Activated CD8-positive, alpha-beta memory T cell treated with anti-CD3 and anti-CD28 coated beads for 24 hours (primary cell): ENCODE measurements at regions not wholly inside any gene's neighbourhood (a gene's known extent, or its start where the extent isn't known, plus 50 kb on each side); places are given as distances from the start of the nearest gene placed in this dataset.
"Not testable (repeated sequence)": the region's sequence is repeated elsewhere in the genome, so short reads cannot be mapped to it uniquely, and the experiment has no call there.

Experiments
- DNase-seq: peaks from one replicate; pipeline ENCODE4 v3.0.0-alpha.2; 2020

DNA sequence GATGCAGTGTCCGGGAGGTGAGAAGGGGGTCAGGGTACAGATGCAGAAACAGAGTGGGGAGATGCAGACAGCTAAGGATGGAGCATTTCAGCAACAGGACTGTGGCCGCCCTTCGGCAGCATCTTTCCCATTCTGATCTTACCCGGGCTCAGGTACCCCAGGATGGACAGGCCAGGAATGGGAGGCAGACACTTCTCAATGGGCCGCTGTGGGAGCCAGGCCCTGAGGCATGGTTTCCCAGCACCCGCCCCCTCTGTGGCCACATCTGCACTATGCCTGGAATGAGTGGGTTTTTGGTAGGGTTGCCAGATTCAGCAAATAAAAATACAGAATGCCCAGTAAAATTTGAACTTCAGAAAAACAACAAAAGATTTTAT lies 105.2 kb upstream of the CTBP2 start:
- no peak for DNase-seq

DNA sequence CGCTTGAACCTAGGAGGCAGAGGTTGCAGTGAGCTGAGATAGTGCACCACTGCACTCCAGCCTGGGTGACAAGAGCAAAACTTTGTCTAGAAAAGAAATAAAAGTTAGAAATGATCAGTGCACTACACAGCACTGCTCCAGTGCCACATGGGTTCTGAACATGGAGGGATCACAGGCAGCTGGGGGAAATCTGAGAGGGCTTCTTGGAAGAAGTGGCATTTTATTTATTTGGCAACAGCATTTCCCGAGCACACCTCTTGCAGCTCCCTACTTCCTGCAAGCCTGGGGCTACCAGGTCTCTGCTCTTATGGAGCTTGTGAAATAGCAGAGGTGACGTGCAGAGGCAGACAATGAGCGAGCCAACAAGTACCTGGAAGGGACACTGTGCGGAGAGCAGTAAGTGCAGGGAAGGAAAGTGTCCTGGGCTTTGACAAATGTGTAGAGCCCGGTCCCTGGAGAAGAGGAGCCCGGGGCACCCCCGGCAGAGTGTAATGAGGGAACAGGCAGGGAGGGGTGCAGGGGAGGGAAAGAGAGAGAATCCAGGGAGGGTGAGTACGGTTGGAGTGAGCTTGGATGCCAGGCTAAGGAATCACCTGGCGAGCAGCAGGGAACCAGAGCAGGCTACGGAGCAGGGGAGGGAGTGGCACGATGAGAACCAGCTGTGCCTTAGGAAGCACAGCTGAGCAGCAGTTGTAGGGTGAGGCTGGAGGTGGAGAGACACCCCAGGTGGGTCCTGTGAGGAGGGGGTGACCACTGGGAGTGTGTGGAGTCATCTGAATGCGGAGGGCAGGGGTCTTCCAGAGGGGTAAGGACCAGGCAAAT lies 104.6 kb upstream of the CTBP2 start:
- no peak for DNase-seq

DNA sequence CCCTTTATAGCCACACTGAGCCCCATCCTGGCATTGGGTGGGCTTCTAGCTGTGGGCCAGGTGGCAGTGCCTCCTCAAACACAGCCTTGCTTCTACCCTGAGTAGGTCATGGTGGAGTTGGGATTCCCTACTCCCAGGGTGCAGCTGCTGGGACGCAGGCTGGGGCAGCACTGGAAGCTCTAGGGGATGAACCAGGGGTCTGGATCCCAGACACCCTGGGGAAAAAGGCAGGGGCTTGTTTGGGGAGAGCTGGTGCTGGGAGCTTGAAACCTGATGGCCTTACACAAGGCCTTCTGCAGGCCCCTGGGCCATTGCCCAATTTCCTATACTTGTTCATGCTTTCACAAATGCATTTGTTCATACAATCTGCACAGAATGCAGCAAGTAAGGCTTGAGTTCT lies 103.7 kb upstream of the CTBP2 start:
- peak; percentile 28 for DNase-seq

DNA sequence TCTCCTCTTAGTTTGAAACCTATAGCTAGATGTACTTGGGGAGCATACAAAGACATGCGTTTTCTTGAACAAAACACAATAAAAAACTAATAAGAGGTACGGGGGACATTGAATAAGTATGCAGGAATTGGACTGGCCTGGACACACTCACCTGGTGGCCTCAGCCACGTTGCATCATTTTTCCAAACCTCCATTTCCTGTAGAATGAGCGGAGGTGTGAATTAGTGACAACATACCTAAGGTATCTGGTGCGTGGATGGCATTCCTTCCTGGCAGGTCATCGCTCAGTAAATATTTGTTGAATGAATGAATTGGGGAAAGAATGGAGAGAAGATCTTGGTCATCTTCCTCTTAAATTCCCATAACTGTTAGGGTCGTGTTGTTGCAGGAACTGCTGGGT lies 103.2 kb upstream of the CTBP2 start:
- DNase-seq: no peak

DNA sequence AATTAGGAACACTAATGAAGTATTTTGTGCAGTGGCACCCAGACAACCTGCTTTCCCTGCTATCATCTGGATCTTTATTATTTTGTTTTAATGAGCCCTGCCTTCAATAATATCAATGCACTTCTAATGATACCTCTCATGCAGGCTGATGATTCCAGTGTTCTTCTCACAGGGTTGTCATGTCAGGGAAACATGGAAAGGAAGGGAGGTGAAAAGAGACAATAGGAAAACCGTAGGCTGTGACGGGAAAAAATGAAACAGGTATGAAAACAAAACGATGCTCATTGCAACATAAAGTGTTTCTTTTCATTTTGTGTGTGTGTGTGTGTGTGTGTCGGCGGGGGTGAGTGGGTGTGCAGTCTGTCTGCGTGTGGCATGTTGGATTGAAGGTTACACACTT lies 102.6 kb upstream of the CTBP2 start:
- DNase-seq: no peak

DNA sequence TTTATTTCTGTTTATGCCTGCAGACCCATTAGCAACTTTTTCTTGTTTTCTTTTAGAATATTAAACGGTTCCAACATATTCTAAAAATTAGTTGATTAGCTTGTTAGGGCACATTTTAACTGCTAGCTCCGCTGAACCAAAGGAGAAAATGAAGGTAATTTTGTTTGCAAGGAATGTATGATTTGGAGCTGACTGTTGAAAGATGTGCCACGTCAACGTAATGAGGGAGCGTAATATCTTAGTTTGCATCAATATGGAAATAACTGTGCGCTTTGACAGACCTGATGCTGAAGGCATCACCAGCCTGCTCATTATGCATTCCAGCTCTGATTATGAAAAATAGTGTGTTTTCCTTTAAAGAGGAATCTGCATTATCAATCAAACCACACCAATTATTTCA lies 102.0 kb upstream of the CTBP2 start:
- no peak for DNase-seq

DNA sequence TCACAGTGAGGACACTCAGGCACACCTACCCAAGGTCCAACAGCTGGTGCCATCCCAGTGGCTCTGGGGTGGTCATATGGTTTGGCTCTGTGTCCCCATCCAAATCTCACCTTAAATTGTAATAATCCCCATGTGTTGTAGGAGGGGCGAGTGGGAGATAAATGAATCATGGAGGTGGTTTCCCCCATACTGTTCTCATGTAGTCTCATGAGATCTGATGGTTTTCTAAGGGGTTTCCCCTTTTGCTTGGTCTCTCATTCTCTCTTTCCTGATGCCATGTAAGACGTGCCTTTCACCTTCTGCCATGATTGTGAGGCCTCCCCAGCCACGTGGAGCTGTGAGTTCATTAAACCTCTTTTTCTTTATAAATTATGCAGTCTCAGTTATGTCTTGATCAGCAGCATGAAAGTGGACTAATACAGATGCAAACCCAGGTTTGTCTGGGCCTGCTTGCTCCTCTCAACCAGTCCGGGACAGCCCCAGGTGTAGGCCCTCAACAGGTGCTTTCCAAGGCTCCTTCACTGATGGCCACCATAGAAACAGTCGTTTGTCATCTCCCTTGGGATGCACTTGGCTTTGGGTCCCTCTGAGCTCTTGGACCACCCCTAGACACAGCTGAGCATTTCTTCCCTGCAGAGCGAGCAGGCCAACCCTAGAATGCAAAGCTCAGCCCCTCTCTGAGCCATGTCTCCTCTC lies 101.3 kb upstream of the CTBP2 start:
- peak; percentile 28 for DNase-seq

DNA sequence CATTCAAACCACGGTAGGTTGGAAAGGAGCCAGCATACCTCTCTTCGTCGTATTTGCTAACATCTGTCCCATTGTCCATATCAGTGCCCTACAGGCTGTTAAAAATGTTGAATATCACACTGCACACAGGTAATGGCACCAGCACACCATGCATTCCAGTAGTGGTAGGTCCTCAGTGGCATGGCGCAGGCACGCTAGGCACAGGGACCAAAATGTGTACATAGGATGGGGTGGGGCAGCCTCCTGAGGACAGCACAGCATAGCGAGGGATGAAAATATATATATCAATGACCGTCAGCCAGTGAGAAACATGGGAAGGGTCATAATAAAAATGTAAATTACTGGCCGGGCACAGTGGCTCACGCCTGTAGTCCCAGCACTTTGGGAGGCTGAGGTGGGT lies 99.9 kb upstream of the CTBP2 start:
- DNase-seq: no peak

DNA sequence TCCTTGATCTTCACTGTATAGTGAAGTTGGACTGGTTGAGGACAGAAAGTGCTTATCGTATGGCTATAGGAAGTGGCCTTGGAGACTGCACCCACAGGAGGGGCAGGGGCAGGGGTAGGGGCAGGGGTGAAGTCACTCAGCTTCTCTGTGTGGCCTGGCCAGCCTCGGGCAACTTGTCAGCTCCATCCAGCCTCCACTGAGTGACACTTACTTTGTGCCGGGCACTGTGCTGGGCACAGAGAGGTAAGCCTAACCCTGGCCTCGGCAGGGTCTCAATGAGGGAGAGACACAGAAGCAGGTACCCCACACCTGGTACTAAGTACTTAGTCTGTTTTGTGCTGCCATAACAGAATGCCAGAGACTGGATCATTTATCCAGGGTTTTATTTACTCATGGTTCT lies 99.3 kb upstream of the CTBP2 start:
- no peak for DNase-seq

DNA sequence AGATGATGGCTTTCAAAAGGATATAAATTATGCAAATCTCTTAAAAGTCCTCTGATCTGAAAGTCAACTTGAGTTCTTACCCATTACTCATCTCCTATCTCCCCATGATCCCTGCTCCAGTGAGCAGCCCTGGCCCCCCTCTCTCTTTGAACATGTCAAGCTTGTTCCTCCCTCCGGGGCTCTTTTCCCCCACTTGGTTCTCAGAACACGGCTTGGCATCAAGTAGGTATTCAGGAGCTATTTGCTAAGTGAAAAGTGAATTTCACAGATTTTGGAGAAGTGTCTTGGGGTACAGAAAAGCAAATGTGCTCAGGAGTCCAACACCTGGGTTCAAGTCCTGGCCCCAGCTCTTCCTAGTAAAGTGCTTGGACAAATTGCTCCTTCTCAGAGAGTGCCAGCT lies 98.3 kb upstream of the CTBP2 start:
- DNase-seq: no peak

DNA sequence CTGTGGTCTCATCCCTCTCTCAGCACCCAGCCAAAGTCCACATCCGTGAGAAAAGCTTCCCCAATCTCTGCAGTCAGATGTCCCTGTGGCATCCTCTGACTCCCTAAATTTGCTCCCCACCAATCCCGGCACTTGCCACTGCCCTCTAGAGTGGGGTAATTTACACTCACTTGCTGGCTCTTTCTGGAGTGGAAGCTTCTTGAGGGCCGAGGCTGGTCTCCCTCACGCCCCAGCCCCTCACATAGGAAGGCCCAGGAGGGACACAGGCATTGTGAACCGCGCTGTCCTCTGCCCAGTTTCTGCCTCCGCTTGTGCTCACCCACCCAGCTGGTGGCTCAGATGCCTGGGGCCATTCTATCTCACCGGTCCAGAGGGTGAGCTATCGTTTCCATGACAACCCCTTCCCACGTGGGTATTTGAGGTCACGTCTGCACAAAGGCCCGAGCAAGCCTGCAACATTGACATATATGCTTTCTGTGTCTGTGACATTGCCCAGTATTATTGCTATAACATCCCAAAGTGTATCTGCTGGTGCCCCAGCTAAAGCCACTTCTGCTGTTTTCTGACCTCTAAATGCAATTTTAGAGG lies 97.3 kb upstream of the CTBP2 start:
- DNase-seq: no peak

DNA sequence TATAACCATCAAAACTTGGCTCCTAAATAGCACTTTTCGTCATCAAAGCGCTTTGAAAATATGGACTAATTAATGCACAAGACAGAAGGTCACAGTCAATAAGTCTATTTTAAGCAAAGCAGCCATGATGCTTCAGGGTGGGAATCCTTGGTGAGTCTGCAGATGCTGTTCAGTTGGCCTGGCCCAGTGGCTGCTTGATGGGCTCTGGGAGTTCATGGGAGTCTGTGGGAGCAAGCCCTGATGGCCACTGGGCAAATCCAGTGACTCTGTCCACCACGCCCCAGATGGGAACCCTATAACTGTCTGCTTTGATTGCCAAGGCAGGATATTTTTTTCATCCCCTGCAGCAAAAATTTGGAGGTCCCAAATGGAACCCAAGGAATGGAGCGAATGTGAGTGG lies 95.7 kb upstream of the CTBP2 start:
- no peak for DNase-seq

DNA sequence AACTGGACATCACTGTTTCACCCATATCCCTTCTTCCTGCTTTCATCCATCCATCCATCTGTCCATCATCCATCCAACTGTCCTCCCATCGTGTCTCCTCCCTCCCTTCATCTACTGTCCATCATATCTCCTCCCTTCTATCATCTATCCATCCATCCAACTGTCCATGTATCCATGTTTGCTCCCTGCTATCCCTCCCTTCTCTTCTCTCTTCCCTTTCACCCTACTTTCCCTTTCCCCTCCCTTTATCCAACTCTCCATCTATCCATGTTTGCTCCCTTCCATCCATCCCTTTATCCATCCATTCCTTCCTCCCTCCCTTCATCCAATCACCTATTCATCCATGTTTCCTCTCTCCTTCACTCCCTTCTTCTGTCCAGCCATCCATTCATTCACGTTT lies 92.6 kb upstream of the CTBP2 start:
- no peak for DNase-seq

DNA sequence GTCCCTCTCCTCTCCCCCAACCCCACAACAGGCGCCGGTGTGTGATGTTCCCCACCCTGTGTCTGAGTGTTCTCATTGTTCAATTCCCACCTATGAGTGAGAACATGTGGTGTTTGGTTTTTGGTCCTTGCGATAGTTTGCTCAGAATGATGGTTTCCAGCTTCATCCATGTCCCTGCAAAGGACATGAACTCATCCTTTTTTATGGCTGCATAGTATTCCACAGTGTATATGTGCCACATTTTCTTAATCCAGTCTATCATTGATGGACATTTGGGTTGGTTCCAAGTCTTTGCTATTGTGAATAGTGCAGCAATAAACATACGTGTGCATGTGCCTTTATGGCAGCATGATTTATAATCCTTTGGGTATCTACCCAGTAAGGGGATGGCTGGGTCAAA lies 90.5 kb upstream of the CTBP2 start:
- DNase-seq: not testable (repeated sequence)

DNA sequence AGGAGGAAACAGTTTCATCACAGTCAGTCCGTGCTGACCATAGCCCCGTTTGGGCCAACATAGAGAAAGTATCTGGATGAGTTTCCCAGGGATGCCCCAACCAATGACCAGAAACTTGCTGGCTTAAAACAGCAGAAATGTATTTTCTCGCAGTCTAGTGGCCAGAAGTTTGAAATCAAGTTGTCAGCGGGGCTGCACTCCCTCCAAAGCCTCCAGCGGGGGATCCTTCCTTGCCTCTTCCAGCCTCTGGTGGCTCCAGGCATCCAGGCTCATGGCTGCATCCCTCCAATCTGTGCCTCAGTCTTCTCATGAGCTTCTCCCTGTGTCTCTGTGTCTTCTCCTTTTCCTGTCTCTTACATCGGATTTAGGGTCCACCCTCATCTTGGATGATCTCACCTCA lies 89.6 kb upstream of the CTBP2 start:
- DNase-seq: no peak

DNA sequence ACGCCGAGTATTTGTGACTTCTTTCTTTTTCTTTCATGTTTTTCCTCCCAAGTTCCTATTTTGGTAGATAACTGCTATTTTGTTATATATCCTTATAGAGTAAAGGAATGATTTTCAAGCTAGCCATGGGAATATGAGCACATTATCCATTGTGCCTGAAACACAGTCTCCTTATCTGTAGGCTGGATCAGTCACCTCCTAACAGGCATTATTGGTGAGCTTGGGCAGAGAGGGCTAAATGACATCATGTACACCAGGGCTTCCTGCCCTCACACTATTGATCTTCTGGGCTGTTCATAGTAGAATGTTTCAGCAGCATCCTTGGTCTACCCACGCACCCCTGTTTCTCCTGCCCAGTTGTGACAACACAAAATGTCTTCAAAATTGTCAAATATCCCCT lies 88.1 kb upstream of the CTBP2 start:
- DNase-seq: no peak

DNA sequence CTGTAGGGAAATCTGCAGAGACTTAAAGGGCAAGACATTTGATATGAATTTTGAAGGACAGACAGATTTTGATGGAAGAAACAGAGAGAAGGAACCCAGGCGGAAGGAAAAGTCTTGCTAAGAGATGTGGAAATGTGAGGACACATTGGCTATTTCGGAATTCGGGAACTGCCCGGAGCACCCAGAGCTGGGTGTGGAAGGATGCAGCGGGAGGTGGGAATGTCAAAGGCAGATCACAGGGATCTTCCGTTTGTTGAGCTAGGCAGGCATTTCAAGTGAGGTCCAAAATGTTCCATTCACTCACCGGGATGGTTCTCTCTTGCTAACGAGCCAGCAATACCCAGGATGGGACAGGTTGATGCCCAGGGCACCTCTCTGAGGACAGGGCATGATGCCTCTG lies 87.2 kb upstream of the CTBP2 start:
- DNase-seq: no peak

DNA sequence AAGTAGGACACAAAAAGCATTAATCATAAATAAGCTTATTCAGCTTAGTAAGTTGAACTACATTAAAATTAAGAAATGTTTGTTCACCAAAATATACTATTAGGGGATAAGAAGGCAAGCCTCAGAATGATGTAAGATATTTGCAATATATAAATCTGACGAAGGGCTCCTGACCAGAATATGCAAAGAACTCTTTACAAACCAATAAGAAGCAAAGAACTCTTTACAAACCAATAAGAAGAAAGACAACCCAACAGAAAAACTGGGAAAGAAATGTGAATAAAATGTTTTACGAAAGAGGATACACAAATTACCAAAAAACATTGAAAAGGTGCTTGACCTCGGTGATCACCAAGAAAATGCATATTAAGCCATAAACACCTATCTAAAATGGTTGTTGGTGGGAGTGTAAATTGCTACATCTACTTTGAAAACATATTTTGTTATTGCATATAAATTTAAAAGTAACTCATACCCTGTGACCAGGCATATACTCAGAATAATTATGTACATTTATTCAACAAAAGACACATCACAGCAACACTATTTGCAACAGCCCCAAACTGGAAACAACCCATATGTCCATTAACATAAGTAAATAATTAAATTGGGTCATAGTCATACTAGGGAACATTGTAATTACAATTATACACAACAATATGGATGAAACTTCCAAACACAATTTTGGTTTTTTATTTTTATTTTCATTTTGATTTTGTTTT lies 83.3 kb upstream of the CTBP2 start:
- DNase-seq: no peak

DNA sequence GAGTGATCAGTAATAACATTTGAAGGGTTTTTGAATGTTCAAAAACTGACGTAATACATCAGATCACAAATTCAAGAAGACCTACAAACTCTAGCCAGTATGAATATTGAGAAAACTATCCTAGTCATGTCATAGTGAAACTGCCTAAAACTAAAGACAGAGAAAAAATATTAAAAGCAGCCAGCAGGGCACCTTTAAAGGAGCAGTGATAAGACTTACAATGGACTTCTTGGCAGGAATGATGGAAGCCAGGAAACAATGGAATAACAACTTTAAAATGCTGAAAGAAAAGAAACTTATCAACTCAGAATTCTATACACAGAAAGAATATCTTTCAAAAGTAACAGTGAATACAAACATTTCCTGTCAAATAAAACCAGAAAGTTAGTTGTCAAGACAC lies 78.3 kb upstream of the CTBP2 start:
- DNase-seq: no peak

DNA sequence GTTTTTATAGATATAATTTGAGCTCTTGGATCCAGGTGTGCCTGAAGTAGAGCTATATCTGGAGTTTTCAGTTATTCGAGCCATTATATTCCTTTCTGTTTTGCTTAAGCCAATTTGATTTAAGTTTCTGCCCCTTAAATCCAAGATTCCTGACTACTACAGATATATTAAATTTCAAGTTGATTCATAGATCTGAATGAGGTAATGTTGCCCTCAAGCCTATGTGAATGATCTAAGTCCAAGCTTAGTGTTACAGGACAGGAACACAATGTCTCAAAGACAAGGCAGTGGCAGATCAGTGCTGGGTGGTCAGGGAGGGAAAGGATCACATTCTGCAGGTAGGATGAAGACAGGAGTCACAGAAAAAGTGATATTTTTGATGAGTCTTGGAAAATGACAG lies 75.7 kb upstream of the CTBP2 start:
- no peak for DNase-seq

DNA sequence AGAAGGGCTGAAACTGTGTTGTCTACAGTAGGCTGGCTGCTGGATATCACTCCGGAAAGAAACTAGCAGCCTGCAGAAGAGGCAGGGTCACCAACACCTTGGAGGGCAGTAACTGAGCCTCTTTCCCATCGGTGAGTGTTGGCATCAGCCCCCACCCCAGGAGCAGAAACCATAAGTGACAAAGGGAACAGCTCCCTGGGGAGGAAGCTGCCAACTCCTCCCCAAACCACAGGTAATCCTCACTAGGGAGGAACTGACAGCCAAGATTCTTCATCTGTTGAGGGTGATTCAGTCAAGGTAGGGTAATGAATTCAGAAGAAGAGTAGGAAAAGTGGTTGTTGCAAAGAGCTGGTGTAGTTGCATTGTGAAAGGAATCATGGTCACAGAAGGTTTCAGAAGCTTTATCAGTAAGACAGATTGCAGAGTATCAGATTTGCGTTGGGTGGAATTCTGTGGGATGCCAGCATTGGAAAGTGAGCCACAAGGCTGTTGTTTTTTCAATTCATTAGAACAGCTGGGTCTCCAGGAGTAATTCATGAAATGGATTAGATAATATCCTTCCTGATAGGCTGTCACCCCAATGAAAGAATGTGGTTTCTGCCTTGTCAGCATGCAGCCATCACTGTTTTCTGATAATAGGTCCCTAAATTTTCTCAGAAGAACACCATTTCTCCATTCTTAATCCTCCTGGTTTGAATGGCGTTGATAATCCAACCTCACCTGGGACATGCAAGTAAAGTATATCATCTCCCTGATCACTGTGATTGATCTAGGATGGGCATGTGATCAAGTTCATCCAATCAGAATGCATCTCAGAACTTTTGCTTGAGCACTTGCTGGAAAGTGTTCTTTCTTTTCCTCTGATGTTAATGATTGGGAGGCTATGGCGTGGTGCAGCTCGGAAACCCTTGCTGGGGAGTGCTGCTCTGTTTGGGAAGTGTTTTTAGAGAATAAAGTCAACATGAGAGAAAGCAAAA lies 75.0 kb upstream of the CTBP2 start:
- DNase-seq: no peak

DNA sequence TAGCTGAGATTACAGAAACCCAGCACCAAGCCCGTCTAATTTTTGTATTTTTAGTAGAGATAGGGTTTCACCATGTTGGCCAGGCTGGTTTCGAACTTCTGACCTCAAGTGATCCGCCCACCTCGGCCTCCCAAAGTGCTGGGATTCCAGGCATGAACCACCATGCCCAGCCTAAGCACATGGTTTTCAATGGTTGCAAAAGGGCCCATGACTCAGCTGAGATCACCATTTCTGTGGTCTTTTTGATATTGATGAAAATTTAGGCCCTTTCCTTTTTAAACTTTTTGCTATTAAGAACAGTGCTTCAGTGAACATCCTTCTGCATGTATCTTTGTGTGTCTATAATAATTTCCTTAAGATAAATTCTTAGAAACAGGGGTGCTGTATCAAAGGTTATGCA lies 74.2 kb upstream of the CTBP2 start:
- not testable (repeated sequence) for DNase-seq

DNA sequence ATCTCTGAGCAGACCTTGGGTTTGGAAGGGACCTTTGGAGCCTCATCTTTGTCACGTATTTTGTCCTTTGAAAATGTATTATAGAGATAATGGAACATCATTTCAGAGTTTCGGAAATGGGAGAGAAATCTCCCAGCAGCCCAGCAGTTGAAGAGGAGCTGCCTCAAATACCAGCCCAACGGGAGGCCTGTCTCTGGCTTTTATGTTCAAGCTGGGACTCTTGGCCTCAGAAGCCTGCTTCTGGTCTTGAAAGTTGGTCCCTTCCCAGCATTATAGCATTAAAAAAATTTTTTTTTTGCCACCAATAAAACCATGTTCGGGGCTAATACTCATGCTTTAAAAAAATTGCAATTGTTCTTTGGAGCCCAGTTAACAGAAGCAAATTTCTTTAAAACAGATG lies 73.4 kb upstream of the CTBP2 start:
- DNase-seq: no peak
